ENCODE measurements at regions not wholly inside any gene's neighbourhood (a gene's known extent, or its start where the extent isn't known, plus 50 kb on each side); places are given as distances from the start of the nearest gene placed in this dataset.

DNA sequence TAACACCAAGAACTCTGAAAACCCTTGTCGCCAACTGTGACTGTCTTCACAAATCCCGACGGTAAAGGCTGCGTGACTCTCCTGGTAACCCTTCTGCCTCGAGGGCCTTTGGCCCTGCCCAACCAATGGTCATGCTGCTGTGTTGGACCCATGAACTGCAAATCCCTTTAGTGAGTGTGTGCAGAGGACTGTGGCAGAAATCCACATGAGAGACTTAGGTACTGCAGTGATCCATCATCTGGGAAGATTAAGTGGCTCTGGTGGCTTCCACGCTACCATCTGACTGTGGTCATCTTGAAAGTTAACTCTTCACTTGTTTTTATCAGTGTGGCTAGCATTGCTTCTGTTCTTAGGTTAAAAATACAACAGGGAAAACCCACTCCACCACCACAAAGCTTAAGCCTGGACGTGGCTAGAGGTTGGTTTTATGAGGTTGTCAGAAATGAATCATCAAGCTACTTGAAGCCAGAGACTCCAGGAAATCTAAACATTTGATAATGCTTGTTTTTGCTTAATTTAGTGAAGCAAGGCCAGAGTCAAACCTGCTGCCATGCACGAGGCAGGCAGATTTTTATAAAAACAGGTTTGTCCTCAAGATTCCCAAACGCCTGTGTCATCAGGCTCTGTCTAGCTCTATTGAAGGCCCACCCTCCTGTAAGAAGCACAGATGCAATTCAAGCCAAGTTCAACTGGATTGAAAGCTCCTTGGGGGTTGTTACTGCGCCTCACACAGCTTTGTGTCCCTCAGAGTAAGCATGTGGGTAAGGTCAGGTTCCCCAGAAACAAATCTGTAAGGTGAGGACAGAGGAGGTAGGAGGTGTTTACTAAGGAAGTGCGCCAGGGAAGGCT lies 52.7 kb upstream of the ERCC6L2 start:
- Histone ChIP-seq H3K27me3 (no peaks in the 10 kb centered on the region), H3K9me3 (no peaks in the 10 kb centered on the region), H3K4me3 (no peak overlapping the region), H3K36me3 (replicated peaks in 1 of 2; ENCODE audit: insufficient read depth in 1 of 2, low read depth in 2 of 2) (no peaks in the 10 kb centered on the region), H3K27ac (no peak overlapping the region), H3K4me1 (no peaks in the 10 kb centered on the region)
- no peak for DNase-seq
- intact Hi-C loops (cut with DNase I): no loop called here
- TF ChIP-seq POLR2A (IDR thresholded peaks at IDR 0.05): no peak
- TF ChIP-seq, protein P1, sequence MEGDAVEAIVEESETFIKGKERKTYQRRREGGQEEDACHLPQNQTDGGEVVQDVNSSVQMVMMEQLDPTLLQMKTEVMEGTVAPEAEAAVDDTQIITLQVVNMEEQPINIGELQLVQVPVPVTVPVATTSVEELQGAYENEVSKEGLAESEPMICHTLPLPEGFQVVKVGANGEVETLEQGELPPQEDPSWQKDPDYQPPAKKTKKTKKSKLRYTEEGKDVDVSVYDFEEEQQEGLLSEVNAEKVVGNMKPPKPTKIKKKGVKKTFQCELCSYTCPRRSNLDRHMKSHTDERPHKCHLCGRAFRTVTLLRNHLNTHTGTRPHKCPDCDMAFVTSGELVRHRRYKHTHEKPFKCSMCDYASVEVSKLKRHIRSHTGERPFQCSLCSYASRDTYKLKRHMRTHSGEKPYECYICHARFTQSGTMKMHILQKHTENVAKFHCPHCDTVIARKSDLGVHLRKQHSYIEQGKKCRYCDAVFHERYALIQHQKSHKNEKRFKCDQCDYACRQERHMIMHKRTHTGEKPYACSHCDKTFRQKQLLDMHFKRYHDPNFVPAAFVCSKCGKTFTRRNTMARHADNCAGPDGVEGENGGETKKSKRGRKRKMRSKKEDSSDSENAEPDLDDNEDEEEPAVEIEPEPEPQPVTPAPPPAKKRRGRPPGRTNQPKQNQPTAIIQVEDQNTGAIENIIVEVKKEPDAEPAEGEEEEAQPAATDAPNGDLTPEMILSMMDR (IDR thresholded peaks at IDR 0.05): no peak
- ATAC-seq: no peak
- 80 to 87% methylated on average over 11 of the region's 11 CpGs for WGBS, 2 donors

DNA sequence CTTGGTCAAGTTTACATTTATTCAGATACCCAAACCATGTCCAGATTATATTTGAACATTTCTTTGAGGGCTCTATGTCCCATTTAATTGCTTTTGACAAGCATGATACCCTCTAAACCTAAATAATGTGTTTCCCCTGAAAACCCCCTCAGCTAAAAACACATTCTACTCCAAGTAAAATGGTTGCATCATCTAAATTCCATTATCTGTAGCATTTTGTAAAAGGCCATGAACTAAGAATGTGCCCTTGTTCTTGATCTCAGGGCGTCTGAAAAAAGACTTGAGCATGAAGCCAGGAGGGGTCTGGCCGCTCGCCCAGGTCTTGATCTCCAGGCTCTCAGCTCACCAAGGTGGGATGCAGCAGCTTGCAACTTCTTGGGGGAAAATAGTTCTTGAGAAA lies 53.5 kb upstream of the ERCC6L2 start:
- Histone ChIP-seq H3K9me3 (no peaks in the 10 kb centered on the region), H3K36me3 (replicated peaks in 1 of 2; ENCODE audit: insufficient read depth in 1 of 2, low read depth in 2 of 2) (no peaks in the 10 kb centered on the region), H3K4me3 (no peak overlapping the region), H3K27me3 (no peaks in the 10 kb centered on the region), H3K27ac (no peak overlapping the region), H3K4me1 (no peaks in the 10 kb centered on the region)
- intact Hi-C loops (cut with DNase I): no loop called here
- no peak for TF ChIP-seq POLR2A (IDR thresholded peaks at IDR 0.05)
- TF ChIP-seq, protein P1 (IDR thresholded peaks at IDR 0.05): no peak
- WGBS, 2 donors: 88 to 92% methylated on average over 3 of the region's 3 CpGs
- no peak for ATAC-seq
- no peak for DNase-seq

DNA sequence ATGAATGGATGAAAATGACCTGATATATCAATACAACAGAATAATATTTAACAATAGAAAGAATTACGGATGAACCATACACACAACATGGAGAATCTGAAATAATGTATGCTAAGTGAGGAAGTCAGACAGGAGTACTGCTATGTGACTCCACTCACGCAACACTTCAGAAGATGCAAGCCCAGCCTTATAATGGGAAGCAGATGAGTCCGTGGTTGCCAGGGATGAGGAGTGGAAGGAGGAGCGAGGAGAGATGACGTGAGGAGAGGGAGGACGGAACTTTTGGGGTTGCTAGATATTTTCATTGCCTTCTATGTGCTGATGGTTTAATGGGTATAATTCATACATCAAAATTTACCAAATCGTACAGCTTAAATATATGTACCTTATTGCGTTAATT lies 55.4 kb upstream of the ERCC6L2 start:
- H3K9me3 ChIP-seq: no peaks in the 10 kb centered on the region
- H3K36me3 ChIP-seq (replicated peaks in 1 of 2; ENCODE audit: insufficient read depth in 1 of 2, low read depth in 2 of 2): no peaks in the 10 kb centered on the region
- no peak overlapping the region for H3K4me3 ChIP-seq
- DNase-seq (no peak), ATAC-seq (no peak)
- 94 to 96% methylated on average over 8 of the region's 8 CpGs for WGBS, 2 donors
- no peak overlapping the region for H3K27ac ChIP-seq
- intact Hi-C loops (cut with DNase I): no loop called here
- TF ChIP-seq, protein P1 (IDR thresholded peaks at IDR 0.05): no peak
- TF ChIP-seq POLR2A (IDR thresholded peaks at IDR 0.05): no peak
- H3K4me1 ChIP-seq: no peaks in the 10 kb centered on the region
- no peaks in the 10 kb centered on the region for H3K27me3 ChIP-seq

DNA sequence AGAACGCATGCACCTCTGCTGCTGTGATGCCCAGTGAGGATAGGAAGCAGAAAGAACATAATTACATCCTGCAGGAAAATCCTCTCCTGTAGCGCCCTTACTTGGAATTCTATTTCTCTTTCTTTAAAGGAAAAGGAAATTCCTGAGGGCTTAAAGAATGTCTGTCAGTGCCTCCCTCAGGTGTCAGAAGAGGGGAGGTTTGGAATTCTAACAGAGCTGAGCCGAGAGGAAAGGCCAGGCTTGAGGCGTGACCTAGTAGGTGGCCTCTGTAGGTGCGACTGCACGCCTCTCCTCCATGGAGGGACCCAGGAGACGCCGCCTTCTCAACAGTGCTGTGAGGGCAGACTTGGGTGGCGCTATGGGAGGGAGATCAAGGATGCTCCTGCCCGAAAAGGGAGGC lies 55.9 kb upstream of the ERCC6L2 start:
- DNase-seq (no peak), ATAC-seq (no peak)
- no peaks in the 10 kb centered on the region for H3K27me3 ChIP-seq
- 89 to 91% methylated on average over 10 of the region's 10 CpGs for WGBS, 2 donors
- intact Hi-C loops (cut with DNase I): no loop called here
- no peak overlapping the region for H3K4me3 ChIP-seq
- H3K4me1 ChIP-seq: no peaks in the 10 kb centered on the region
- TF ChIP-seq POLR2A (IDR thresholded peaks at IDR 0.05): no peak
- TF ChIP-seq, protein P1 (IDR thresholded peaks at IDR 0.05): no peak
- H3K9me3 ChIP-seq: no peaks in the 10 kb centered on the region
- H3K36me3 ChIP-seq (replicated peaks in 1 of 2; ENCODE audit: insufficient read depth in 1 of 2, low read depth in 2 of 2): no peaks in the 10 kb centered on the region
- H3K27ac ChIP-seq: no peak overlapping the region

DNA sequence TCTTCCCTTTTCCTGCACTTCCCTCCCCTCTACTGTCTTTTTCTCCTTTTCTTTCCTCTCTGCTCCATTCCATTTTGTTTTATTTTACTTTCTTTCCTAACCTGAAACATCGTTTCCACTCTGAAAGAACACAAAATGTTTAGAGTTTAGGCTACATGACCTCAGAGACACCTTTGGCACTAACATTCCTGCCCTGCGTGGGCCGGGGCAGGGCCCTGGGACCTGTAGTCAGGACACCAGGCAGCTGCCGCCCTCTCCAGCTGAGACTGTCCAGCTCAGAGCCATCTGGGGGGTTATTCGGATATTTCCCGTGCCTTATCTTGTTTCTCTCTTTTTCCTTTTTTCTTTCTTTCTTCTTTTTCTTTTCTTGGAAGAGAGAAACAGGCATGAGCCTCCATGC lies 58.3 kb upstream of the ERCC6L2 start:
- H3K27me3 ChIP-seq: no peaks in the 10 kb centered on the region

More for the DNA sequence above, 58.3 kb upstream of the ERCC6L2 start:
- Histone ChIP-seq H3K4me3 (no peak overlapping the region), H3K36me3 (replicated peaks in 1 of 2; ENCODE audit: insufficient read depth in 1 of 2, low read depth in 2 of 2) (peaks cover 0 to 3% of the 10 kb centered on the region in 2 donors), H3K27ac (no peak overlapping the region), H3K4me1 (no peaks in the 10 kb centered on the region), H3K9me3 (no peaks in the 10 kb centered on the region)
- ATAC-seq (no peak), DNase-seq (no peak)
- WGBS, 2 donors: 83 to 85% methylated on average over 6 of the region's 6 CpGs
- no peak for TF ChIP-seq POLR2A (IDR thresholded peaks at IDR 0.05)
- TF ChIP-seq, protein P1 (IDR thresholded peaks at IDR 0.05): no peak
- intact Hi-C loops (cut with DNase I): no loop called here
